ENCODE measurements at regions not wholly inside any gene's neighbourhood (a gene's known extent, or its start where the extent isn't known, plus 50 kb on each side); places are given as distances from the start of the nearest gene placed in this dataset.

DNA sequence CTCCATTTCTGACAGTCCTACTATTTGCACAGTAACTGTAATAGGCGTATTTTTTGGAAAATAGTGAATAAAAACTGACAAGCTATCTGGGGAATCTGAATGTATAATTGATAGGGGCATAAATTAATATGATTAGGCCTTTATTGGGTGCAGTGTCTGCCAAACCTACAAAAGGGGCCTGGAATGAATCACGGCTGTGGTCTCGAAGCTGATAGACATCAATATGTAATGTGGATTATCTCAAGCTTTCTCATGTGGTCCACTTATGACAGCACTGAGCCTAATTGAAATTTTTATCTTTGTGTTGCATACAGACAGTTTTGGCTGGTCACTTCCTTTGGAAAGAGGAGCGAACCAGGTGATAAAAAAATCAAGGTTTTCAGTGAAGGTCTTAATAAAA, 450.4 kb downstream of the GPATCH2 start:
- no peak for TF ChIP-seq POLR2A (IDR thresholded peaks at IDR 0.05)
- TF ChIP-seq CTCF (IDR thresholded peaks at IDR 0.05) = no peak
